BJ (cell line): ENCODE measurements at regions not wholly inside any gene's neighbourhood (a gene's known extent, or its start where the extent isn't known, plus 50 kb on each side); places are given as distances from the start of the nearest gene placed in this dataset.

Experiments
- CTCF ChIA-PET: fragments of 350-600 bp; formaldehyde crosslinking; extraction: SDS; loops from one replicate; lab custom pipeline; 2021; ENCODE audit warnings: antibody characterized with exemption, inconsistent platforms; lab: Yijun Ruan, JAX
- POLR2A ChIA-PET: fragments of 300-600 bp; sonication (Branson Sonifier 250); formaldehyde crosslinking; extraction: SDS; loops from one replicate; lab custom pipeline; 2021; ENCODE audit warnings: antibody characterized with exemption; lab: Charles Lee
- DNase-seq: peaks from one replicate; pipeline ENCODE4 v3.0.0-alpha.2; 2011; ENCODE audit warnings: low read depth
- H3K27me3 ChIP-seq: 2 replicates; pipeline ENCODE4 v1.6.0; 2011; ENCODE audit warnings: low read length; ENCODE audit not compliant: control insufficient read depth, insufficient read depth
- H3K36me3 ChIP-seq: 2 replicates; pipeline ENCODE4 v1.5.1; 2011; ENCODE audit warnings: low read length; ENCODE audit not compliant: control insufficient read depth, insufficient read depth
- H3K4me3 ChIP-seq: 2 replicates; pipeline ENCODE4 v1.5.1; 2011; ENCODE audit warnings: low read depth, mild to moderate bottlenecking, control low read depth, low read length
- TF ChIP-seq, protein P1 (sequence below): IDR thresholded peaks from 2 replicates; pipeline ENCODE4 v1.5.1; 2011; ENCODE audit warnings: low read depth, mild to moderate bottlenecking, control low read depth, inconsistent platforms, low read length, moderate library complexity; ENCODE audit not compliant: insufficient read depth

GRCh38 chr4:178553201-178553600 lies 1111.0 kb upstream of the AGA start:
- ChIA-PET POLR2A (no interaction called here), CTCF (no interaction called here)
- Histone ChIP-seq H3K36me3 (no peaks in the 10 kb centered on the region), H3K4me3 (no peak overlapping the region), H3K27me3 (no peaks in the 10 kb centered on the region)
- no peak for DNase-seq
- TF ChIP-seq, protein P1, sequence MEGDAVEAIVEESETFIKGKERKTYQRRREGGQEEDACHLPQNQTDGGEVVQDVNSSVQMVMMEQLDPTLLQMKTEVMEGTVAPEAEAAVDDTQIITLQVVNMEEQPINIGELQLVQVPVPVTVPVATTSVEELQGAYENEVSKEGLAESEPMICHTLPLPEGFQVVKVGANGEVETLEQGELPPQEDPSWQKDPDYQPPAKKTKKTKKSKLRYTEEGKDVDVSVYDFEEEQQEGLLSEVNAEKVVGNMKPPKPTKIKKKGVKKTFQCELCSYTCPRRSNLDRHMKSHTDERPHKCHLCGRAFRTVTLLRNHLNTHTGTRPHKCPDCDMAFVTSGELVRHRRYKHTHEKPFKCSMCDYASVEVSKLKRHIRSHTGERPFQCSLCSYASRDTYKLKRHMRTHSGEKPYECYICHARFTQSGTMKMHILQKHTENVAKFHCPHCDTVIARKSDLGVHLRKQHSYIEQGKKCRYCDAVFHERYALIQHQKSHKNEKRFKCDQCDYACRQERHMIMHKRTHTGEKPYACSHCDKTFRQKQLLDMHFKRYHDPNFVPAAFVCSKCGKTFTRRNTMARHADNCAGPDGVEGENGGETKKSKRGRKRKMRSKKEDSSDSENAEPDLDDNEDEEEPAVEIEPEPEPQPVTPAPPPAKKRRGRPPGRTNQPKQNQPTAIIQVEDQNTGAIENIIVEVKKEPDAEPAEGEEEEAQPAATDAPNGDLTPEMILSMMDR, result no peak

DNA sequence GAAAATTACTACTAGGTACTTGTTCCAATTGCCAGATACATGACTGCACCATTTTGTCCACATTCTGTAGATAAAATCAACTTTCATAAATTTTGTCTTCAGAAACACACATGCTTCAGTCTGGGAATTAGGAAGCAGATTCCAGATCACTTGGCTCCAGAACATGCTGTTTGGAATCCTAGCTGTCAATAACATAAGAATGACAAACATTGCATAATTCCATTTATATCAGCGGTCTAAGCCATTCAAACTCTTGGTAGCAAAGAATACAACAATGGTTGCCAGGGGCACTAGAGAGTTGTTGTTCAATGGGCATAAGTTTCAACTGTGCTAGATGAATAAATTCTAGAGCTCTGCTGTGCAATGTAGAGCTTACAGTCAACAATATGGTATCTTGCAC lies 1112.1 kb upstream of the AGA start:
- TF ChIP-seq, protein P1, result no peak
- no peak overlapping the region for H3K4me3 ChIP-seq
- POLR2A ChIA-PET, result no interaction called here

GRCh38 chr4:178556796-178557195 lies 1114.6 kb upstream of the AGA start:
- Histone ChIP-seq H3K4me3 (no peak overlapping the region), H3K36me3 (no peaks in the 10 kb centered on the region), H3K27me3 (no peaks in the 10 kb centered on the region)
- POLR2A ChIA-PET, result no interaction called here
- DNase-seq, result no peak
- TF ChIP-seq, protein P1, result no peak
- CTCF ChIA-PET, result no interaction called here

More for the DNA sequence above, 1112.1 kb upstream of the AGA start:
- DNase-seq, result no peak
- CTCF ChIA-PET, result no interaction called here
- Histone ChIP-seq H3K27me3 (no peaks in the 10 kb centered on the region), H3K36me3 (no peaks in the 10 kb centered on the region)

GRCh38 chr4:178577933-178578332 lies 1135.7 kb upstream of the AGA start:
- TF ChIP-seq, protein P1, result no peak
- ChIA-PET CTCF (no interaction called here), POLR2A (no interaction called here)

DNA sequence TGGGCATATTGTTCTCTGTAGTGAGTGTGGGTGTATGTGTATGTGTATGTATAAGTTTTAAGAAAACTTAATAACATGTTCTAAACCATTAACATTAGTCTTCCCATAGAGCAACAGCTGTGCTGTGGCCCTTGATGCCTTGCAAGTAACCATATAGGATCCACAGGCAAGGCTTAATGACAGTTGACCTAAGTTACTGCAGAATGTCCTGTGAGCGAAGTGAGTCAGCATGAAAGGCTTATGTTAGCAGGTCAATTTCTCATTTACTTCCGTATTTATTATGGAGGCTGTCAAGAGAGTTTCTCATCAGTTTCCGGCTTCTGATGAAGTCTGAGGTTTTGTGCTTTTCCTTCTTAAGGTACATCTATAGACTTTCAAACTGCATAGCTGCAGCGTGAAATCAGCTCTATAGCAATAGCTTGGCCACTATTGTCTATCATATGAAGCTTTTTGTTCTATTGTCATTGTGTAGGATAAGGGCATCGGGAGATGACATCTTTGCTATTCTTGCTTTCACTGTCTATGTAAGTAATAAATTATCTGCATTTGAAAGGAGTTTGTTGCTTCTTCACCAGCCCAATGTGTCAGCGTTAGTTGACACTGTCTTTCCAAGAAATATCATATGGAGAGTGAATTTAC lies 1153.4 kb upstream of the AGA start:
- Histone ChIP-seq H3K4me3 (no peak overlapping the region), H3K36me3 (no peaks in the 10 kb centered on the region), H3K27me3 (no peaks in the 10 kb centered on the region)
- CTCF ChIA-PET, result no interaction called here
- no peak for DNase-seq
- TF ChIP-seq, protein P1, result no peak
- POLR2A ChIA-PET, result no interaction called here

More at GRCh38 chr4:178577933-178578332, 1135.7 kb upstream of the AGA start:
- Histone ChIP-seq H3K27me3 (no peaks in the 10 kb centered on the region), H3K4me3 (no peak overlapping the region), H3K36me3 (no peaks in the 10 kb centered on the region)
- DNase-seq, result no peak
